ENCODE measurements at regions not wholly inside any gene's neighbourhood (a gene's known extent, or its start where the extent isn't known, plus 50 kb on each side); places are given as distances from the start of the nearest gene placed in this dataset.
A peak's percentile ranks its signal among the peaks of the same experiment; 100 is the strongest.
"Not testable (repeated sequence)": the region's sequence is repeated elsewhere in the genome, so short reads cannot be mapped to it uniquely, and the experiment has no call there.

DNA sequence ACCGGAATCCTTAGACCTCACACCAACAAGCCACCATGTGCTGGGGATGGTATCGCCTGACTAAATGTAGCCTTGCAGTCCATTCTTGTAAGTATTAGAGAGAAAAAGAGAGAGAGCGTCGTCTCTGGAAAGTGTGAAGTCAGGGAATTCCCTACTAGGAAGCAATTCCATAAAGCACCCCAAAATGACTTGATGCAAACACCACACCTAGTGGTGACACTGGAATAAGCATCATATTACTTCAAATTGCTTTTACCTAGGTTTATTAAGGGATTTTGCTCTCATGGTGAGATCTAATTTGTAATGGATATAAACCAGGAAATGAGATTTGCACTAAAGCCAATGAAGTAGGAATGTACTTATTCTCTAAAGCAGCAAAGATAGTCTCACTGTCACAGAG, 111.4 kb upstream of the METTL9 start:
- ATAC-seq; DNase-seq; intact Hi-C loops (cut with DNase I, micrococcal nuclease): not testable (repeated sequence)

GRCh38 chr16:21499046-21499445, 100.3 kb upstream of the METTL9 start:
- intact Hi-C loops (cut with DNase I, micrococcal nuclease); ATAC-seq: not testable (repeated sequence)
- peak in 1 of 2 donors; percentile 3 for DNase-seq

DNA sequence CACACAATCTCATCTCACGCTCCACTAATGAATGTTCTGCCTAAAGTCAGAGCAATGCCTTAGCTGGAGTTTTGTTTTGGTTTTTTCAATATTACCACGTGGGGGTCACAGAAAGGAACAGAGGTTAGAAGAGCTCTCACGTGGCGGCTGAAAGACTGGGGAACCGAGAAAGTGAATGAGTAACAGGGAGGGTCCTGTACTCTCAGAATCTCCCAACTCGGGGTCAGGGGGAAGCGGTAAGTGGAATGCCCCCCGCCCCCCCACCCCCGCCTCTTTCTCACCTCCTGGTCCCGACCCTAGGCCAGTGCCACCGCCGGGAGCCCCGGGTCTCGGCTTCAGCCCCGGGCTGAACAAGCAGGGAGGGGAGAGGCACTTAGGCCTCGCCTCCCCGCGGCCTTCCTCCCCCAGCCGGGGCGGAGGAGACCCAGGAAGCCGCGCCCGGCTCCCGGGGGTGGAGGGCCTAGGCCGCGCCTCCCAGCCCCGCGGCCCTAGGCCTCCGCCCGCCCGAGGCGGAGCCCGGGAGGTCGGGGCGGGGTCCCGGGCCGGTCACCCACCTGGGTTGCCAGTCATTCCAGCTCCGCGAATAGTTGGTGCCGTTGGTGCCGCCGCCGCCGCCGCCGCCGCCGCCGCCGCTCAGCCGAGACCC, 98.0 kb upstream of the METTL9 start:
- peak; percentile 70 for ATAC-seq
- DNase-seq: peak; percentile 77 to 82
- intact Hi-C loops (cut with DNase I, micrococcal nuclease): not testable (repeated sequence)

- DNase-seq: peak; percentile 94 to 98
- peak; percentile 79 for ATAC-seq
- intact Hi-C loops (cut with DNase I, micrococcal nuclease): no loop called here
Observed at GRCh38 chr16:21501869-21502667, 97.3 kb upstream of the METTL9 start.

DNA sequence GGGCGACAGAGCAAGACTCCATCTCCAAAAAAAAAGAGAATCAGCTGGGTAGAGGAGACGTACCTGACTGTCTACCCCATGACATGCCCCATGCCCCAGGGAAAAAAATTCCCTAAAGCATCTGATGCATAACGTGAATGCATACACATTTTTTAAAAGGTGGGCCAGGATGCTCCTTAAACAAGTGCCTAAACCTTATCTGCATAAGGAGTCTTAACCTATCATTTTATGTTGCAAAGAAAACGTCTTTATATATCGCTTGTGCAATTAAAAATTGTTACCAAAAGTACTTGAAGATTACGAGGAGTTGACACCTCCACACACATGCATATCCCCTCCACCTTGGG, 95.8 kb upstream of the METTL9 start:
- intact Hi-C loops (cut with DNase I, micrococcal nuclease); DNase-seq; ATAC-seq: not testable (repeated sequence)

DNA sequence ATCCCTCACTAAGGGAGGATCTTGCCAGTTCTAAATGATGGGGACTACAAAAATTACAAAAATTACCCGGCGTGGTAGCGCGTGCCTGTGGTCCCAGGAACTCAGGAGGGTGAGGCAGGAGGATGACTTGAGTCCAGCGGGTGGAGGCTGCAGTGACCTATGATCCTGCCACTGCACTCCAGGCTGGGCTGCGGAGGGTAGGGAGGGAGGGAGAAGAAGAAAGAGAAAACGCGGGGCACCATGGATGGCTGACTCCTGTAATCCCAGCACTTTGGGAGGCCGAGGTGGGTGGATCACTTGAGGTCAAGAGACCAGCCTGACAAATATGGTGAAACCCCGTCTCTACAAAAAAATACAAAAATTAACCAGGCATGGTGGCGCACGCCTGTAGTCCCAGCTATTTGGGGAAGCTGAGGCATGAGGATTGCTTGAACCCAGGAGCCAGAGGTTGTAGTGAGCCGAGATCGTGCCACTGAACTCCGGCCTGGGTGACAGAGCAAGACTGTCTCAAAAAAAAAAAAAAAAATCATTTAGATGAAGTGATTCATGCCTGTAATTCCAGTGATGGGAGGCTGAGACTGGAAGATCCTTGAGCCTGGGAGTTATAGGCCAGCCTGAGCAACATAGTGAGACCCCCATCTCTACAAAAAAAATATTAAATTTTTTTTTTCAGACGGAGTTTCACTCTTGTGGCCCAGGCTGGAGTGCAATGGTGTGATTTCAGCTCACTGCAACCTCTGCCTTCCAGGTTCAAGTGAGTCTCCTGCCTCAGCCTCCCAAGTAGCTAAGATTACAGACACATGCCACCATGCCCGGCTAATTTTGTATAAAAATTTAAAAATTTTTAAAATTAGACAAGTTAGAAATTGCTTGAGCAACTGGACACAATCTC, 95.2 kb upstream of the METTL9 start:
- intact Hi-C loops (cut with DNase I, micrococcal nuclease); ATAC-seq: not testable (repeated sequence)
- DNase-seq: peak; percentile 38 to 41

GRCh38 chr16:21505751-21506520, 93.4 kb upstream of the METTL9 start:
- intact Hi-C loops (cut with DNase I, micrococcal nuclease); ATAC-seq: not testable (repeated sequence)
- peak; percentile 5 to 30 for DNase-seq

DNA sequence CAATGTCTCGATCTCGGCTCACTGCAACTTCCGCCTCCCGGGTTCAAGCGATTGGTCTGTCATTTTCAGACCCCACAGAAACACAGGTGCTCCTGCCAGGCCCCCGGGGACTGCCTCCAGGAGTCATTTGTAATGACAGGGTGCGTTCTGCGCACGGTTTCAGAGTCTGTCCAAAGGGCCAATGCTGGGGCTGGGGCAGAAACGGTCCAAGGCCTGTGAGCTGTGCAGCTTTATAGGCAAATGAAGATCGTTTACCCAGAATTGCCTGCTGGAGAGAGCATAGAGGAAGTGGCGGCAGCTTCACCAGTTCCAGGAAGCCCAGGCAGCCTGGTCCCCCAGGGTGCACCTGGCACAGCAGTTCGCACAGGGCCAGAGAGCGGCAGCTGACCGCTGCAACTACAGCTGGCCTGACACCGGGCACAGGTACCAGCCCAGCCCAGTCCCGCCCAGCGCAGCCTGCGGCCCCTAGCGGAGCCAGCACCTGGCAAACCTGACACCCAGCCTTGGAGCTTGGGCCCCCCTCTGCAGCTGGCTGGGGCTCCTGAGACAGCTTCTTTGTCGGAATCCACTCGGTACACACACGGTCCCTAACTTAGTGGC, 92.4 kb upstream of the METTL9 start:
- ATAC-seq (peak; percentile 61), DNase-seq (peak; percentile 89 to 95)
- intact Hi-C loops (cut with DNase I, micrococcal nuclease): not testable (repeated sequence)

DNA sequence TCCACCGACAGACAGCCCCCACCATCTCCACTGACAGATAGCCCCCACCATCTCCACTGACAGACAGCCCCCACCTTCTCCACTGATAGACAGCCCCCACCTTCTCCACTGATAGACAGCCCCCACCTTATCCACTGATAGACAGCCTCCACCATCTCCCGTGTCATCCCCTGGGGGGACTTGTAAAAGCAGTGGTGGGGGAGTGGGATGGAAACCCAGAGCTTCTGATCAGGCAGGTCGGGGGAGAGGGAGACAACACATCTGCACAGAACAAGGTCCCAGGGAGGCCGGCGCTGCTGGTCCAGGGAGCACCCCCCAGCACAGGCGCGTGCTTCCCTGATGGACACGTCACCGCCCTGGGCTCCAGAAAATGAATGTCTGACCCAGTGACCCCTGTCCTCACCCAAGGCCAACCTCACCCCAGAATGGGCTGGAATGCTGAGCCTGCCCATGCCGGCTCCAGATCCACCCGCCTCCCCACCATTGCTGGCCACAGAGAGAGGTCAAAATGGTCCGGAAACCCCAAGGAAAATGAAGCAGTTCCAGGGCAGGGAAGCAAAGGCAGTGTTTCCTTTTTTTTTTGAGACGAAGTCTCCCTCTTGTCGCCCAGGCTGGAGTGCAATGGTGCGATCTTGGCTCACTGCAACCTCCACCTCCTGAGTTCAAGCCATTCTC, 91.6 kb upstream of the METTL9 start:
- ATAC-seq: not testable (repeated sequence)

GRCh38 chr16:21508661-21509436, 90.5 kb upstream of the METTL9 start:
- intact Hi-C loops (cut with DNase I, micrococcal nuclease): not testable (repeated sequence)

More for the DNA sequence above, 91.6 kb upstream of the METTL9 start:
- intact Hi-C loops (cut with DNase I, micrococcal nuclease): not testable (repeated sequence)
- DNase-seq: peak; percentile 22 to 30

GRCh38 chr16:21509437-21510086, 89.8 kb upstream of the METTL9 start:
- DNase-seq: peak; percentile 24 to 38

More at GRCh38 chr16:21508661-21509436, 90.5 kb upstream of the METTL9 start:
- DNase-seq: peak; percentile 14 to 26
- ATAC-seq: not testable (repeated sequence)

DNA sequence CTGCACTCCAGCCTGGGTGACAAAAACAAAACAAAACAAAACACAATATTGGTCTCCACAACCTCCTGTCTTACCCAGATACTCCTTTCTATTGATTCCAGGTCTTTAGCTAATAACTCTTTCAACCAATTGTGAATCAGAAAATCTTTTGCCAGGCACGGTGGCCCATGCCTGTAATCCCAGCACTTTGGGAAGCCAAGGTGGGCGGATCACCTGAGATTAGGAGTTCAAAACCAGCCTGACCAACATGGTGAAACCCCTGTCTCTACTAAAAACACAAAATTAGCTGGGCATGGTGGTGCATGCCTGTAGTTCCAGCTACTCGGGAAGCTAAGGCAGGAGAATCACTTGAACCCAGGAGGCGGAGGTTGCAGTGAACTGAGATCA, 88.5 kb upstream of the METTL9 start:
- intact Hi-C loops (cut with DNase I, micrococcal nuclease); ATAC-seq: not testable (repeated sequence)
- DNase-seq: peak; percentile 3 to 18

More at GRCh38 chr16:21509437-21510086, 89.8 kb upstream of the METTL9 start:
- intact Hi-C loops (cut with DNase I, micrococcal nuclease); ATAC-seq: not testable (repeated sequence)

GRCh38 chr16:21511315-21512210, 87.8 kb upstream of the METTL9 start:
- peak; percentile 38 to 60 for DNase-seq
- ATAC-seq; intact Hi-C loops (cut with DNase I, micrococcal nuclease): not testable (repeated sequence)

DNA sequence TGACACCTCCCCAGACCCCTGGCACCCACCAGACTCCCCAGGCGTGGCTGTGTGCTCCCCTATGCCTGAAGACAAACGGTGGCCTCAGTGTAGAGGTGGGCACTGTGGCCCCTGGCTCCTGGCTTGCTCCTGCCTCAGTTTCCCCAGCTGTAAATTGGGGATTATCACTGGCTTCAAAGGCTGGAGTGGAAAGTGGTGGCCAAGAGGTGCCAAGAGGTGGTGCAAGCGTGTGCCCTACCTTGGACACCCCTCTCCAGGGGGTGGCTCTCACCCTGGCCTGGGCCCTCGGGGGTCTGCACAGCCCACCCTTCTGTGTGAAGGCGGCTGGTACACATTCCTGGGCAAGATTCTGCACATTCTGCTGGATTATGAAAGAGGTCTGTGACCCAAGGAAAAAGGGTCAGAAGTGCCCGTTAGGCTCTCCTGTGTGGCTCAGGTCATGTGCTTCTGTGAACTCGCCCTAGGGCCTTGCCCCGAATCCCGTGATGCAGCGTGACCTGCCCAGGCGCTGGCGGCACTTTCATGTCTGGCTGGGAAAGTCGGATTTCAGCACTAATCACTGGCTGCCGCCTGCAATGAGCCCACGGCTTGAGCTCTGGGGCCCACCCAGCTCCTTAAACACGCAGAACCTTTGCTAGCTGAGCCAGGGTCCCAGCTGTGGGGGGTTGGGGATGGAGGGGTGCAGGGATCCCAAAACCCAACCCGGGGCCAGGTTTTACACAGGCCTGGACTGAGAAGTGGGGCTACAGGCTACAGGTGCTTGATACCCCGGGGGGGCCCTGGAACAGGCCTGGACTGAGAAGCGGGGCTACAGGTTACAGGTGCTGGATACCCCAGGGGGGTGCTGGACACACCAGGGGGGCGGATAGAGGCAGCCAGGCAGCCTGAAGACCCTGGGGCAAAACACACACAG, 86.8 kb upstream of the METTL9 start:
- intact Hi-C loops (cut with DNase I, micrococcal nuclease): not testable (repeated sequence)
- DNase-seq: peak; percentile 76 to 80
- ATAC-seq: peak; percentile 58
